WTC11 (cell line): ENCODE measurements at regions not wholly inside any gene's neighbourhood (a gene's known extent, or its start where the extent isn't known, plus 50 kb on each side); places are given as distances from the start of the nearest gene placed in this dataset.

ENCODE experiments used
- ATAC-seq: fragments of 200-7000 bp; cut with Tn5 transposase; 2 replicates; pipeline ENCODE4 v1.10.0; 2021; ENCODE audit warnings: mild to moderate bottlenecking, moderate library complexity
- CTCF ChIA-PET: fragments of 300-600 bp; sonication (Branson Sonifier 250); formaldehyde crosslinking; loops from one replicate; lab custom pipeline; 2021; ENCODE audit warnings: antibody characterized with exemption; lab: Charles Lee
- POLR2A ChIA-PET: fragments of 350-600 bp; sonication (Branson Sonifier 250); formaldehyde crosslinking; loops from one replicate; lab custom pipeline; 2021; ENCODE audit warnings: antibody characterized with exemption; lab: Charles Lee
- DNase-seq: peaks from one replicate; pipeline ENCODE4 v3.0.0; 2021; ENCODE audit warnings: low spot score
- H3K27ac Mint-ChIP-seq: 2 replicates; pipeline ENCODE4 v1.8.0; 2021; ENCODE audit warnings: mixed read lengths
- H3K27me3 Mint-ChIP-seq: 2 replicates; pipeline ENCODE4 v1.8.0; 2021; ENCODE audit warnings: low read depth, mild to moderate bottlenecking, moderate library complexity, mixed read lengths
- H3K36me3 Mint-ChIP-seq: 2 replicates; pipeline ENCODE4 v1.8.0; 2021; ENCODE audit warnings: mixed read lengths
- H3K4me1 Mint-ChIP-seq: 2 replicates; pipeline ENCODE4 v1.8.0; 2022; ENCODE audit warnings: mixed read lengths
- H3K4me3 Mint-ChIP-seq: 2 replicates; pipeline ENCODE4 v1.8.0; 2021; ENCODE audit warnings: mild to moderate bottlenecking, moderate library complexity, mixed read lengths
- H3K9me3 Mint-ChIP-seq: 2 replicates; pipeline ENCODE4 v1.8.0; 2021; ENCODE audit warnings: mixed read lengths
- ATF1 ChIP-seq: sonication (generic); formaldehyde crosslinking; IDR thresholded peaks from 2 replicates; pipeline ENCODE4 v1.8.1; 2023; ENCODE audit warnings: mild to moderate bottlenecking, moderate library complexity, missing genetic modification reagents
- ATF6 ChIP-seq: sonication (generic); formaldehyde crosslinking; IDR thresholded peaks from 2 replicates; pipeline ENCODE4 v1.8.1; 2023; ENCODE audit warnings: mild to moderate bottlenecking, missing genetic modification reagents
- ELF4 ChIP-seq: sonication (generic); formaldehyde crosslinking; IDR thresholded peaks from 2 replicates; pipeline ENCODE4 v1.8.1; 2022; ENCODE audit warnings: low read depth, mild to moderate bottlenecking, moderate library complexity, missing genetic modification reagents
- ERG ChIP-seq: fragments of 250-450 bp; sonication (Bioruptor Pico); IDR thresholded peaks from 2 replicates; pipeline ENCODE4 v1.8.0; 2021; ENCODE audit warnings: mild to moderate bottlenecking
- ETV6 ChIP-seq: sonication (generic); formaldehyde crosslinking; IDR thresholded peaks from 2 replicates; pipeline ENCODE4 v1.8.1; 2022; ENCODE audit warnings: mild to moderate bottlenecking, missing genetic modification reagents
- GTF2I ChIP-seq: fragments of 250-450 bp; sonication (Bioruptor Pico); conservative IDR thresholded peaks from 2 replicates; pipeline ENCODE4 v1.4.0; 2021; ENCODE audit warnings: mild to moderate bottlenecking
- HMGXB4 ChIP-seq: sonication (generic); formaldehyde crosslinking; IDR thresholded peaks from 2 replicates; pipeline ENCODE4 v1.8.1; 2023; ENCODE audit warnings: mild to moderate bottlenecking, moderate library complexity, missing genetic modification reagents
- IRF2 ChIP-seq: sonication (generic); formaldehyde crosslinking; IDR thresholded peaks from 2 replicates; pipeline ENCODE4 v1.8.0; 2022; ENCODE audit warnings: low read depth, missing genetic modification reagents, borderline replicate concordance
- MAX ChIP-seq: sonication (generic); formaldehyde crosslinking; IDR thresholded peaks from 2 replicates; pipeline ENCODE4 v1.8.0; 2022; ENCODE audit warnings: mild to moderate bottlenecking, missing genetic modification reagents
- NFYB ChIP-seq: sonication (generic); formaldehyde crosslinking; conservative IDR thresholded peaks from 2 replicates; pipeline ENCODE4 v1.8.0; 2022; ENCODE audit warnings: low read depth, missing genetic modification reagents
- NR2C2 ChIP-seq: sonication (generic); formaldehyde crosslinking; IDR thresholded peaks from 2 replicates; pipeline ENCODE4 v1.8.0; 2022; ENCODE audit warnings: mild to moderate bottlenecking, missing genetic modification reagents
- PRRX2 ChIP-seq: fragments of 250-450 bp; sonication (Bioruptor Pico); IDR thresholded peaks from 2 replicates; pipeline ENCODE4 v1.8.0; 2021; ENCODE audit warnings: mild to moderate bottlenecking
- TEAD4 ChIP-seq: sonication (generic); formaldehyde crosslinking; IDR thresholded peaks from 2 replicates; pipeline ENCODE4 v1.8.0; 2022; ENCODE audit warnings: mild to moderate bottlenecking, missing genetic modification reagents
- ZNF232 ChIP-seq: sonication (generic); formaldehyde crosslinking; IDR thresholded peaks from 2 replicates; pipeline ENCODE4 v1.8.0; 2022; ENCODE audit warnings: mild to moderate bottlenecking, missing genetic modification reagents
- ZNF416 ChIP-seq: fragments of 250-450 bp; sonication (Bioruptor Pico); IDR thresholded peaks from 2 replicates; pipeline ENCODE4 v1.9.0; 2021; ENCODE audit warnings: mild to moderate bottlenecking, inconsistent platforms
- TF ChIP-seq, protein P1 (sequence below): sonication (generic); formaldehyde crosslinking; IDR thresholded peaks from 2 replicates; pipeline ENCODE4 v1.8.0; 2022; ENCODE audit warnings: mild to moderate bottlenecking, missing genetic modification reagents
- TF ChIP-seq, protein P2 (sequence below): sonication (generic); formaldehyde crosslinking; IDR thresholded peaks from 2 replicates; pipeline ENCODE4 v1.8.1; 2023; ENCODE audit warnings: mild to moderate bottlenecking, missing genetic modification reagents, moderate library complexity
- TF ChIP-seq, protein P3 (sequence below): sonication (generic); formaldehyde crosslinking; IDR thresholded peaks from 2 replicates; pipeline ENCODE4 v1.8.0; 2023; ENCODE audit warnings: mild to moderate bottlenecking, missing genetic modification reagents
- TF ChIP-seq, protein P4 (sequence below): sonication (generic); formaldehyde crosslinking; IDR thresholded peaks from 2 replicates; pipeline ENCODE4 v1.8.0; 2023; ENCODE audit warnings: missing genetic modification reagents

GRCh38 chr4:157840034-157840433 lies 332.8 kb downstream of the GASK1B start (continued):
- TF ChIP-seq ZNF232 (no peak), ZNF416 (CRISPR knock-in tag) (no peak), ATF6 (CRISPR knock-in tag) (no peak), PRRX2 (CRISPR knock-in tag) (no peak), NFYB (CRISPR knock-in tag) (no peak), ELF4 (no peak), ETV6 (CRISPR knock-in tag) (no peak), TEAD4 (no peak)
- TF ChIP-seq, protein P1, sequence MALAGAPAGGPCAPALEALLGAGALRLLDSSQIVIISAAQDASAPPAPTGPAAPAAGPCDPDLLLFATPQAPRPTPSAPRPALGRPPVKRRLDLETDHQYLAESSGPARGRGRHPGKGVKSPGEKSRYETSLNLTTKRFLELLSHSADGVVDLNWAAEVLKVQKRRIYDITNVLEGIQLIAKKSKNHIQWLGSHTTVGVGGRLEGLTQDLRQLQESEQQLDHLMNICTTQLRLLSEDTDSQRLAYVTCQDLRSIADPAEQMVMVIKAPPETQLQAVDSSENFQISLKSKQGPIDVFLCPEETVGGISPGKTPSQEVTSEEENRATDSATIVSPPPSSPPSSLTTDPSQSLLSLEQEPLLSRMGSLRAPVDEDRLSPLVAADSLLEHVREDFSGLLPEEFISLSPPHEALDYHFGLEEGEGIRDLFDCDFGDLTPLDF, result no peak
- TF ChIP-seq, protein P2, sequence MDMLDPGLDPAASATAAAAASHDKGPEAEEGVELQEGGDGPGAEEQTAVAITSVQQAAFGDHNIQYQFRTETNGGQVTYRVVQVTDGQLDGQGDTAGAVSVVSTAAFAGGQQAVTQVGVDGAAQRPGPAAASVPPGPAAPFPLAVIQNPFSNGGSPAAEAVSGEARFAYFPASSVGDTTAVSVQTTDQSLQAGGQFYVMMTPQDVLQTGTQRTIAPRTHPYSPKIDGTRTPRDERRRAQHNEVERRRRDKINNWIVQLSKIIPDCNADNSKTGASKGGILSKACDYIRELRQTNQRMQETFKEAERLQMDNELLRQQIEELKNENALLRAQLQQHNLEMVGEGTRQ (CRISPR knock-in tag), result no peak

DNA sequence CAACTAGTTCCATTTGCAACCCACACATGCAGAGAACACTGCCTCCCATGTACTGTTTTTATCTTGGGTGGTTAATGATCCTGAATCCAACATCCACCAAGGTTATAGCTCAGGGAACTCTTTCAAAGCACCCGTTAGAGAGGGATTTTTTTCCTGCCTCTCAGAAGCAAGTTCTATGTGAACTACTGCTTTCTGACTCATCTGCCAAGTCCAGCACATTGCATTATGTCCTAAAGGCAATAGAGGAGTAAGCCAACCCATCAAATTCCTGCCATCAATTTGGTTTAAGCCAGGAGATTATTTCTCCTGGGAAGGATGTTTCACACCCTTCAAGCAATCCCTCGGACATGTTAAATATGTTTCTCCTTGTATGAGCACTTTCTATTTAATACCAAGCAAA lies 334.5 kb downstream of the GASK1B start:
- H3K36me3 Mint-ChIP-seq, result no peaks in the 10 kb centered on the region
- CTCF ChIA-PET, result no interaction called here
- H3K9me3 Mint-ChIP-seq, result no peaks in the 10 kb centered on the region
- POLR2A ChIA-PET, result no interaction called here
- H3K4me3 Mint-ChIP-seq, result no peak overlapping the region
- H3K27me3 Mint-ChIP-seq, result no peaks in the 10 kb centered on the region
- TF ChIP-seq NR2C2 (CRISPR knock-in tag) (no peak), ERG (CRISPR knock-in tag) (no peak), HMGXB4 (CRISPR knock-in tag) (no peak), ELF4 (no peak), GTF2I (CRISPR knock-in tag) (no peak), NFYB (CRISPR knock-in tag) (no peak), ATF1 (CRISPR knock-in tag) (no peak), IRF2 (no peak), MAX (CRISPR knock-in tag) (no peak)
- TF ChIP-seq, protein P3, sequence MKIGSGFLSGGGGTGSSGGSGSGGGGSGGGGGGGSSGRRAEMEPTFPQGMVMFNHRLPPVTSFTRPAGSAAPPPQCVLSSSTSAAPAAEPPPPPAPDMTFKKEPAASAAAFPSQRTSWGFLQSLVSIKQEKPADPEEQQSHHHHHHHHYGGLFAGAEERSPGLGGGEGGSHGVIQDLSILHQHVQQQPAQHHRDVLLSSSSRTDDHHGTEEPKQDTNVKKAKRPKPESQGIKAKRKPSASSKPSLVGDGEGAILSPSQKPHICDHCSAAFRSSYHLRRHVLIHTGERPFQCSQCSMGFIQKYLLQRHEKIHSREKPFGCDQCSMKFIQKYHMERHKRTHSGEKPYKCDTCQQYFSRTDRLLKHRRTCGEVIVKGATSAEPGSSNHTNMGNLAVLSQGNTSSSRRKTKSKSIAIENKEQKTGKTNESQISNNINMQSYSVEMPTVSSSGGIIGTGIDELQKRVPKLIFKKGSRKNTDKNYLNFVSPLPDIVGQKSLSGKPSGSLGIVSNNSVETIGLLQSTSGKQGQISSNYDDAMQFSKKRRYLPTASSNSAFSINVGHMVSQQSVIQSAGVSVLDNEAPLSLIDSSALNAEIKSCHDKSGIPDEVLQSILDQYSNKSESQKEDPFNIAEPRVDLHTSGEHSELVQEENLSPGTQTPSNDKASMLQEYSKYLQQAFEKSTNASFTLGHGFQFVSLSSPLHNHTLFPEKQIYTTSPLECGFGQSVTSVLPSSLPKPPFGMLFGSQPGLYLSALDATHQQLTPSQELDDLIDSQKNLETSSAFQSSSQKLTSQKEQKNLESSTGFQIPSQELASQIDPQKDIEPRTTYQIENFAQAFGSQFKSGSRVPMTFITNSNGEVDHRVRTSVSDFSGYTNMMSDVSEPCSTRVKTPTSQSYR, result no peak
- TF ChIP-seq, protein P4, sequence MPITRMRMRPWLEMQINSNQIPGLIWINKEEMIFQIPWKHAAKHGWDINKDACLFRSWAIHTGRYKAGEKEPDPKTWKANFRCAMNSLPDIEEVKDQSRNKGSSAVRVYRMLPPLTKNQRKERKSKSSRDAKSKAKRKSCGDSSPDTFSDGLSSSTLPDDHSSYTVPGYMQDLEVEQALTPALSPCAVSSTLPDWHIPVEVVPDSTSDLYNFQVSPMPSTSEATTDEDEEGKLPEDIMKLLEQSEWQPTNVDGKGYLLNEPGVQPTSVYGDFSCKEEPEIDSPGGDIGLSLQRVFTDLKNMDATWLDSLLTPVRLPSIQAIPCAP (CRISPR knock-in tag), result no peak
- no peak overlapping the region for H3K27ac Mint-ChIP-seq
- ATAC-seq, result no peak
- peaks cover 24% of the 10 kb centered on the region for H3K4me1 Mint-ChIP-seq
- DNase-seq, result no peak
